GM21360 (cell line): ENCODE measurements at regions not wholly inside any gene's neighbourhood (a gene's known extent, or its start where the extent isn't known, plus 50 kb on each side); places are given as distances from the start of the nearest gene placed in this dataset.
"Not testable (repeated sequence)": the region's sequence is repeated elsewhere in the genome, so short reads cannot be mapped to it uniquely, and the experiment has no call there.

Source experiments
- ATAC-seq: cut with Tn5 transposase; IDR thresholded peaks from one replicate; pipeline ENCODE4 v1.9.1; 2021; ENCODE audit warnings: mild to moderate bottlenecking, moderate library complexity; ENCODE audit not compliant: unreplicated experiment

DNA sequence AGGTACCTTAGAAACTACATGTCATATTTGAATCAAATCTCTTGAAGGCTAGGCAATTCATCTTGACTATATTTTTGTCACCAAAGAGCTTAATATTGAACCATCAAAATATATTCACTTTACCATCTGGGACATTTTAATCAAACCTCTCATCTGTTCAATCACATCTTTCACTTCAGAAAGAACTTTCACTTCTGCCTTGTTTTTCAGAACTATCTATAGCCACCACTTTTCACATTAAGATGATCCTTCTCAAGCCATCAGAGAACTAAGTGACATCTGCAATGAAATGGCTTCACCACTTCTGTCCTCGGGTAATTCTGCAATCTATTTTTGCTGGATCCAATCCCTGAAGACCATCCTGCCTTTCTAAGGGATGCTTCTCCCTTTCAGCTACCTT, 57.8 kb downstream of the OR2B2 start:
- no peak for ATAC-seq

DNA sequence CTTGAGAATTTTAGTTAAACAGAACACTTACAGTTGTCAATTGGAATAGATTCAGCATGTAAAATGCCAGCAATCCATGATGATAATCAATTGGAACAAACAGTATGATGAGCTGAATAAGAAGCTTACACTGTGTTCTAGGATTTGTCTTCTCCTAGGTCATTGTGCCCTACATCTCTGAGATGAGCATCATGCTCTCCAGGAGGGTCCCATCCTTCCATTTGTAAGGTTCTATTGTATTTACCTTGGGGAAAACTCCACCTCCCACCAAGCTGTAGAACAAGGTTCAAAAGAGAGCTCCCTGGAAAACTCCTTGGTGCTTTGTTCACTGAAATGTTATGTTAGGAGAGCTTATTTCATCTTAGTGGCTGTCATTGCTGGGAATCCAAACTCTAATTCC, 60.8 kb downstream of the OR2B2 start:
- ATAC-seq, result no peak

DNA sequence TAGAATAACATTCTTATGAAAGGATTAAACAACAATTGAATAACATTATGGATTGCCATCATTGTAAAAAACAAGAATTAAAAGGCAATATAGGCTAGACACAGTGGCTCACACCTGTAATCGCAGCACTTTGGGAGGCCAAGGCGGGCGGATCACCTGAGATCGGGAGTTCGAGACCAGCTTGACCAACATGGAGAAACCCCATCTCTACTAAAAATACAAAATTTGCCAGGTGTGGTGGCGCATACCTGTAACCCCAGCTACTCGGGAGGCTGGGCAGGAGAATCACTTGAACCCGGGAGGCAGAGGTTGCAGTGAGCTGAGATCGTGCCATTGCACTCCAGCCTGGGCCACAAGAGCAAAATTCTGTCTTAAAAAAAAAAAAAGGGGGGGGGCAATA, 63.2 kb downstream of the OR2B2 start:
- not testable (repeated sequence) for ATAC-seq

DNA sequence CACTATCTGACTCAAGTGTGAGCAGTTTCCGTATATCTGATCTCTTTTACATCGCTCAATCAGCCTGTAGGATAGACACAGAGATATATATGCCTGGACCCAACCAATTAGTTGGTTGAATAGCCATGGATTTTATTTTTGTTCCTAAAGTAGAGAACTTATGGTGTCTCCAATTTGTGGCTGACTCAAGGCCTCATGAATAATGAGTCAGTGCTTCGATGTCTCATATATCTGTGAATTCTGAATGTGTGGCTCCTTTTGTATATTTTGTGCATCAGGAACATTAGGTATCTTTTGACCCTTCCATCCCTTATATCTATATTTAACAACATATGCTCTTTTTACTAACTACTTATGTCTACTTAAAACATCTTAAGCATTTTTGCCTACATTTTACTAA, 64.5 kb downstream of the OR2B2 start:
- no peak for ATAC-seq

DNA sequence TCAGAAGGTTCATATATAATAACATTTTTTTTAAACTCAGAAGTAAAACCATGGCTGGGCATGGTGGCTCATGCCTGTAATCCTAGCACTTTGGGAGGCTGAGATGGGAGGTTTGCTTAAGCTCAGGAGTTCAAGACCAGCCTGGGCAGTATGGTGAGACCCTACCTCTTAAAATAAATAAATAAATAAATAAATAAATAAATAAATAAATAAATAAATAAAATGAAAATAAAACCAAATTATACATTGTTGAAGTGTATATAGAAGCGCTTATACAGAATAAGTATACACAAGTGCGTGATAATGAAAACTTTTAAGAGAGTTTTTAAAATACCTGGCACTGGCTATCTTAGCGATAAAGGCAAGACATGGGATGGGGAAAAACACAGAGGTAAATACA, 71.6 kb downstream of the OR2B2 start:
- ATAC-seq, result no peak

DNA sequence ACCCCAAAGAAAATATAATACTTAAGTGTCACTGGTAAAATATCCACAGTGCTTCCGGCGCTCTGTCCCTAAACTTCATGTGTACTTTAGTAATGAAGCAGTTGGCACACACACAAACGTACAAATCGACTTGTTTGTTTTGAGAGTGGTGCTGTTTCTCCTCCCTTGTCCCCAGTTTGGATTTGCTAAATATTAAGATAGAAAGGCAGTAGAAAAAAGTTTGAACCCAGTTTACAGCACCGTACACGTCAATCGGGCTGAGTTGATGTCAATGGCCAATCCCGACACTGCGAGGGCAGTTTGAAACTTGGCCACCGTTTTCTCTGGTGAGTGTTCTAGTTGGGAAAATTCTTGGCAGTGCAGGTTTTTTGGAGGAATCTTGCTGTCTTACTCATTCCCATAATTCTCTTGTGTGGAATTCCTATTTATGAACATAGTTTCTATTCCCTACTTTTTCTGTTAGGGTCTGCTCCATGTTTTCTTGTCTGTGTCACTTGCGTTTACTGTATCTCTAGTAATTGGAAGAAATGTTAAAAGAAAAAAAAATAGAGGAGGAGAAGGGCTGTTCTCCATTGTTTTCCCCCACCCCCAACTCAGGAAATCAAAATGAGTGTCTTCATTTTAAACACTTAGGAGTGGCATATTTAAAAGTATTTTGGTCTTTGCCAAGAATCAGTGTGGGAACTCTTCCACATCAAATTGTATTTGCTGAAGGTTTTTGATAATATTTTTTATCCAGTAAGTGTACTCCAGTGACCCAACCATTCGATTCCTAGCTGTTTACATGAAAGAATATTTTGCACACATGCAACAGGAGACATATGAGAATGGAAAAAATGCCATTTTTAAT, 72.3 kb downstream of the OR2B2 start:
- no peak for ATAC-seq

DNA sequence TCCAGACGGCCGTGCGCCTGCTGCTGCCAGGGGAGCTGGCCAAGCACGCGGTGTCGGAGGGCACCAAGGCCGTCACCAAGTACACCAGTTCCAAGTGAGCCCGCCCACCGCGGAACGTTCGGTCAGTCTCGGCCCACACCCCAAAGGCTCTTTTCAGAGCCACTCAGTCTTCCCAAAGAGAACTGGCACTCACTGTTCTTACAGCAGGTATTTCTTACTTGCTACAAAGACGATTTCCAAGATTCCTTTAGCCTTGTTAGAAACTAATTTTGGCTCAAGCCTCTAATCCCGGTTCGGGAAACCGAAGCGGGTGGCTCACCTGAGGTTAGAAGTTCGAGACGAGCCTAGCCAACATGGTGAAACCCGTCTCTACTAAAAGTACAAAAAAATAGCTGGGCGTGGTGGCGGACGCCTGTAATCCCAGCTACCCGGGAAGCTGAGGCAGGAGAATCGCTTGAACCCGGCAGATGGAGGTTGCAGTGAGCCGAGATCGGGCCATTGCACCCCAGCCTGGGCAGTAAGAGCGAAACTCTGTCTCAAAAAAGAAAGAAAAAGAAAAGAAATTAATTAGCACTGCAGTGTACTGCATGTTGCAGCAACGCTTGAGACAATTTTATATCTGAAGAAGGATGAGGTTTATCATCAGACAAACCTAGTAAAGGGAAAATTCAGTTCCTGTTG, 73.1 kb downstream of the OR2B2 start:
- ATAC-seq, result no peak

DNA sequence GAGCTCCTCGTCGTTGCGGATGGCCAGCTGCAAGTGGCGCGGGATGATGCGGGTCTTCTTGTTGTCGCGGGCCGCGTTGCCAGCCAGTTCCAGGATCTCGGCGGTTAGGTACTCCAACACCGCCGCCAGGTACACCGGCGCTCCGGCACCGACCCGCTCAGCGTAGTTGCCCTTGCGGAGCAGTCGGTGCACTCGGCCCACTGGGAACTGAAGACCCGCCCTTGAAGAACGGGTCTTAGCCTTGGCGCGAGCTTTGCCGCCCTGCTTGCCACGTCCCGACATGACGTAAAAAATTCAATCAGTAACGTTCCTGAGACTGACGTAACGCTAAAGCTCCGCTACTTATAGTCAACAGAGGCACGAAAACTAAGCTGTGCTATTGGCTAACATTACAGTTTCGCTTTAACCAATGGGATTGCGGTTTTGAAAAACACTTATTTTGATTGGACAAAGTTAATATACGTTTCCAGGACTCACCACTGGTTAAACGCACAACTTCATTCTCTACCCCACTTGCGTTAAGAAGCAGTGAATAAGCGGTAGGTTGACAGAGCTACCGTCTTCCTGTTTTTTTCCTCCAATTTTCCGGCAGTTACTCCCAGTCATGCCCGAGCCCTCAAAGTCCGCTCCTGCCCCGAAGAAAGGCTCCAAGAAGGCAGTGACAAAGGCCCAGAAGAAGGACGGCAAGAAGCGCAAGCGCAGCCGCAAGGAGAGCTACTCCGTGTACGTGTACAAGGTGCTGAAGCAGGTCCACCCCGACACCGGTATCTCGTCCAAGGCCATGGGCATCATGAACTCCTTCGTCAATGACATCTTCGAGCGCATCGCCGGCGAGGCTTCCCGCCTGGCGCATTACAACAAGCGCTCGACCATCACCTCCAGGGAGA, 73.9 kb downstream of the OR2B2 start:
- peak; percentile 80 for ATAC-seq

DNA sequence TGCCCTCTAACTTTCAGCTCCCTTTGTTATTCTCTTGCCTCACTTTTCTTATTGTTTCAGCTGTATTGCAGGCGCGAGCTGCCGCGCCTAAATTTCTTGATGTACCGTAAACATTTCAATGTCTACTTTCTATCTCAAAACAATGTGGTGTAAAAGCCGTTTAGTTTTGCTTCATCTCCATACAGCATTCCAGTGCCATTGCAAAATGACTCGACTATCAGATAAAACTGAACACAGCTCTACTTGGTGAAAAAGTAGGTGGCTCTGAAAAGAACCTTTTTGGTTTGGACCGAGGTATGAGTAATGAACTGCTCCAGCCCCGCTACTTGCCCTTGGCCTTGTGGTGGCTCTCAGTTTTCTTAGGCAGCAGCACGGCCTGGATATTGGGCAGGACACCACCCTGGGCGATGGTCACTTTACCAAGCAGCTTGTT, 74.6 kb downstream of the OR2B2 start:
- ATAC-seq, result peak; percentile 3

DNA sequence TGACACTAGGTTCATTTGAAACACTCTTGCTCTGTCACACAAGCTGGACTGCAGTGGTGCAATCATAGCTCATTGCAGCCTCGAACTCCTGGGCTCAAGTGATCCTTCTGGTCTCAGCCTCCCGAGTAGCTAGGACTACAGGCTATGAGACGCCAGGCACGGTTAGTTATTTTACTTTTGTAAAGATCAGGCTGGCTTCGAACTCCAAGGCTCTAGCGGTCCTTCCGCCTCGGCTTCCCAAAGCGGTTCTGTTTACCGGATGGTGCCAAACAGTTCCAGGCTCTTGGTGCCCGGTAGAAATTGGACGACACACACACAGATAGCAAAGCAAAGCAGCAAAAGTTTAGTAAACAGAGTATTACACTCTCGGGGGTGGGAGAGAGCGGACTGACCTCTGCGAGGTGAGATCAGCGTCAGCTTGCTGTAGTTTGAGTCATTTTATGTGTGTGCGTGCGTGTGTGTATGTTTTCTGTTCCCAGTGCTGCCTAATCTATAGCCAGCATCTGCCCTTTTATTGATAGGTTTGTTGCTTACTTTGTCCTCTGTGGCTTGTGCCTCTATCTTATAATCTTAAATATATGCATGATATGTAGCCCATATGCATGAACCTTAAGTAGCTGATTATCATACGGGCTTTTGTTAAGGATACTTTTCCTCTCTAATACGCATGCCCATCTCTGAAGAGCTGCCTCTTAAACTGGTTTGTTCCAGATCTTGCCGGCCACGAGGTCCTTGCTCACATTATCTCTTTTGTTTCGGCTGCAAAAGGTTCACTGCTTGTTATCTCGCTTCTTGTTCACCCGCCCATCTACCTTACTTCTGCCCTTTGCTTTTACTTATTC, 75.2 kb downstream of the OR2B2 start:
- ATAC-seq, result peak; percentile 37

DNA sequence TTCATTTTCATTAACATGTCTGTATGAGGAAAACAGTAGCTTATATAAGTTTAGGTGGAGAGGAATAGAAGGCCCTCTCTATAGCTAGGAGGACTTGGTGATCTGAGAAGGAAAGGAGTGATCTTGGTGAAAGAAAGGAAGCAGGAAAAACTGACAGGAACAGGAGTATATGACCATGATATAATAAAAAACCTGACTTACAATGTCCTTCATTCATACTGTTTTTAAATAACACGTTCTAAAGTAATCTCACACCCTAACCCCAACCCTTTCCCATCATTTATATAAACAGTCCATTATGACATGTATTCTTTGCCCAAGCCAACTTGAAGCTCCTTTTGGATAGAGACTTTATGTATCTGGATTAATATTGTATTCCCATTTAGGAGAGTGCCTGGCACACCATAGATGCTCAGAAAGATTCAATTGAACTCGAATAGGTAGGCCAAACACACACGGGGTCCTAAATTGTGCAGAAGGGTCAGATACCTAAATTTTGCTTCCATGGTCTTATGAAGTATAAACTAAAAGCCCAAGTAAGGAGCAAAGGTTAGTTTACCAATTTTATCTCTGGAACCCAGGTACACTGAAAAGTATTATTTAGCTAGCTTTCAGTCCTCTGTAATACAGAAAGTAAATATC, 75.9 kb downstream of the OR2B2 start:
- ATAC-seq, result no peak

DNA sequence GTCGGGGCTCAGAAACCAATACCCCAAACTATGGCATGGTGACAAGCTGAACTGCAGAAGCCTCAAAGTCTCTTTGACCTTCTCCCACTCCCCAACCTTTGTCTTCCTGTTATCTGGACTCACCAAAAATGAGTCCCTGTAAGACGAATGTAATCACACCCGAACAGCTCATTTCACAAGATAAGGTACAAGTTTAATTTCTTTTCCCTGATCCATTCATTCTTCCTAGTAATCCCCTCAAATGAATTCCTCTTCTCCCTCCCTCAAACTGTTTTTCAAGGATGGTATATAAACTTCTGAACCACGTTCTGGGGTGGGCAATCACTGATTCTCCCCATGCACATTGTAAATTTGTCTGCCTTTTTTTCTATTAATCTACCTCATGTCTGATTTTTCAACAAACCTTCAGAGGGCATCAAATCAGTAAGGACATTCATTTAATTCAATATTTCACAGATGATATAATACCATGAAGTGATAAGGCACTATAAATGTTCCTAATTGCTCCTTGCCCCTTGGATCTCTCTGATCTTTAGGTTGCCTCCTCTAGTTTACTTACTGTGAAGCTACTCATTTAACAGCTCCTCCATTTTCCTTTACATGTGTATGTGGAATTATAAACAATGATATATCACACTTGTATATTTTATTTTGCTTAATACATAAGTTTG, 77.2 kb downstream of the OR2B2 start:
- ATAC-seq, result no peak

DNA sequence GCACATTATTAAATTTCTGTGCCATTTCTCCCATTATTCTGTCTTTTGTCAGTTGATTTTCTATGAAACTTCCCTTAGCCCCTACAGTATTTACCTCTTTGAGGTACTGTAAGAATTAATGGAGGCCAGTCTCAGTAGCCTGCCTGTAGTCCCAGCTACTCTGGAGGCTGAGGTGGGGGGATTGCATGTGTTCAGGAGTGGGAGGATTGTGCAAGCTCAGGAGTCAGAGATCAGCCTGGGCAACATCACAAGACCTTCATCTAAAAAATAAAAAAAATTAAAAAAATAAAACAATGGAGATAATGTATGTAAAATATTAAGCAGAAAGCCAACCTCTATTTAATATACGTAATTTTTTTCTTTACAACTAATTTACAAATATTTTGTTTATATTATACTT, 77.8 kb downstream of the OR2B2 start:
- no peak for ATAC-seq

DNA sequence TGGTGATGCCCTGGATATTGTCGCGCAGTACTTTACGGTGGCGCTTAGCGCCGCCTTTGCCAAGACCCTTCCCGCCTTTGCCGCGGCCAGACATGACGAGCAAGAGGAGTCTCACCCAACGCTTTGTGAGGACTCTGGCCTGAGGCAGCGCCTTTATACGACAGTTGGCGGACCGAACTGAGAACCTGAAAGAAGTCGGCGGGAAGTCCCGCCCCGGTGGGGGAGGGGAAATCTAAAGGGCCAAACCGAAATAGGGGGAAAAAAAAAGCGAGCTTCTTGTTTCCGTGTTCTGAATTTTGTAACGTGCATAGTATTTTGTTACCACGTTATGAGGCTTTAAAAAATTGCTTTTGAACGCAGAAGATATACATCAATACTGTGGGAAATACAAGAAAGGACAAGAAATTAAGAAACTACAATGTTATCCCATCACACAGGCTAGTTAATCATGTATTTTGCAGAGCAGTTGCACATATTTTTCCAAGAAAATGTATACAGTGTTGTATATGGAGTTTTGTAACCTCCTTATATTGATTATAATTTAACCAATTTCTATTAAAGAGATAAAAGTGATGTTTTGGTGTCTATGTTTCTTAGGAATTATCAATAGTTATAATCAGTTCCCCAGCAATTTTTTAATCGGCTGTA, 80.6 kb downstream of the OR2B2 start:
- peak; percentile 82 for ATAC-seq

DNA sequence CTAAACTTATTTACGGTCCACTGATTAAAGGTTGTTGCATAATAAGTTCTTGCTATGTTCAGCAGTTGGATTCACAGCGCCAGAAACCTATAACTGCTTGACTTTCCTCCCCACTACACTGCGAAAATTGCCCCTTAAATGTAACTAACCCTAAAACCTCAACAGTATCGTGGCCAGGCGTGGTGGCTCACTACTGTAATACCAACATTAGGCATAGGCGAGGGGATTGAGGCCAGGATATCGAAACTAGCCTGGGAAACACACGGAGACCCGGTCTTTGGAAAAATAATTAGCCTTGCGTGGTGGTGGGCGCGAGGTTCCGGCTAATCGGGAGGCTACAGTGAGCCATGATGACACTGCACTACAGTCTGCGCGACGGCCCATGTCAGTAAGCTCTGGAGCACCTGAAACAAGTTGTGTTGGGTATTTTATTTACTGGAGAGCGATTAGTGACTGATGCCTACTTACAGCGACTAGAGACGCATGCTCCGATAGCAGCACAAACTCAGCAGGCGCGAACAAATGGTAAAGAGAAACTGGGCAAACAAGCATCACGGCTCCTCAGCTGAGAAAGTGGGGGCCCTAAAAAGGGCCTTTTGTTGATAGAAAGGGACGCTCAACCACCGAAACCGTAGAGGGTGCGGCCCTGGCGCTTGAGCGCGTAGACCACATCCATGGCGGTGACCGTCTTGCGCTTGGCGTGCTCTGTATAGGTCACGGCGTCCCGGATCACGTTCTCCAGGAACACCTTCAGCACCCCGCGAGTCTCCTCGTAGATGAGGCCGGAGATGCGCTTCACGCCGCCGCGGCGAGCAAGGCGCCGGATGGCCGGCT, 81.4 kb downstream of the OR2B2 start:
- peak; percentile 69 for ATAC-seq

DNA sequence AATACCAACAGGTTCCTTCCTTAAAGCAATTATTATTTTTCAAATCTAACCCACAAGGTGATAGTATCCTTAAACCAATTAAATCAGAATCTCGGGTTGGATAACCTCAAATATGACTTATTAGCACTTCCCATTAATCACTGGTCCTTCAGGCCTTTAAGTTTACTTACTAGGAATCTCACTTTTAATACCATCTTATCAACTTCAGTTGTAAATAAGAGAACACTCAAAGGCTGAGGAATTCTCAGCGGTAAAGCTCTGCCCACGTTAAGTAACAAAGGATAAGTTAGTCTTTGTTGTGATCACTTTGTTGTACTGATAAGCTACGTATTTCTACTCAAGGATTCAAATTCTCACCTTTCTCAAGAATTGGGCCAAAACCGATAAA, 82.0 kb downstream of the OR2B2 start:
- ATAC-seq, result no peak

DNA sequence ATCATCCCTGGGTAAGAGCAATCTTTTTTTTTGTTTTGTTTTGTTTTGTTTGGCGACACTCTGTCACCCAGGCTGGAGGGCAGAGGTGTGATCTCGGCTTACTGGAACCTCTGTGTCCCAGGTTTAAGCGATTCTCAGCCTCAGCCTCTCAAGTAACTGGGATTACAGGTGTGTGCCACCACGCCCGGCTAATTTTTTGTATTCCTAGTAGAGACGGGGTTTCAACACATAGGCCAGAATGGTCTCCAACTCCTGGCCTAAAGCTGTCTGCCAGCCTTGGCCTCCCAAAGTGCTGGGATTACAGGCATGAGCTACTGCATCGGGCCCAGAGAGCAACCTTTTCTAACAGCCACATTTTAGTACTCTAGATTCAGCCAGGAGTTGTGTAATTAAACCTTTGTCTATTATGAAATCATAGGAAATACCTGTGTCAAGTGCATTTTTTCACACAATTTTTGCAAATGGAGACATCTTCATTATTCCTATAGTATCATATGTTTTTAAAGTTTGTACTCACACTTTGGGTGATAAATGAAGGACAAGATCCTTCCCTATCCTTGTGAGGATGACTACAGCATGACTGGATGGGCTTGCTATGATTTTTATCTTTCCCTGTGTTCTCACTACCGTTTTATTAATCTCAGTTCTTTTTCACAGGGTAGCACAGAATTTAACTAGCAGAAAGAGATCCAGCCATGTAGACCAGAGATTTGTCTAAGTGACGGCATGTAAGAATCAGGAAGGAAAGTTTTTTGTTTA, 82.6 kb downstream of the OR2B2 start:
- ATAC-seq, result no peak
